ENCODE measurements at regions not wholly inside any gene's neighbourhood (a gene's known extent, or its start where the extent isn't known, plus 50 kb on each side); places are given as distances from the start of the nearest gene placed in this dataset.
A peak's percentile ranks its signal among the peaks of the same experiment; 100 is the strongest.

DNA sequence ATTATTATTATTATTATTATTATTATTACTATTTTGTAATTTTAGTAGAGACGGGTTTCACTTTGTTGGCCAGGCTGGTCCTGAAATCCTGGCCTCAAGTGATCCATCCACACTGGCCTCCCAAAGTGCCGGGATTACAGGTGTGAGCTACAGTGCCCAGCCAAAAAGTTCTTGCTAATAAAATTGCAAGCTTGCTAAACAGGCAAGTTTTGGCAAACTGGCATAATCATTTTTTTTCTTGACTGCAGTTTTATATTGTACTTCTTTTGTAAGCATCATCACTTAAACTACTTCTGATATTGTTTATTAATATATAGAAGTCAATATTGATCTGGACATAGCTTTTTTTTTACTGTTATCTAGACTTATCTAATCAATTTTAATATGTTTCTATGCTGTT, 536.4 kb downstream of the LRFN5 start:
- no peak for DNase-seq

DNA sequence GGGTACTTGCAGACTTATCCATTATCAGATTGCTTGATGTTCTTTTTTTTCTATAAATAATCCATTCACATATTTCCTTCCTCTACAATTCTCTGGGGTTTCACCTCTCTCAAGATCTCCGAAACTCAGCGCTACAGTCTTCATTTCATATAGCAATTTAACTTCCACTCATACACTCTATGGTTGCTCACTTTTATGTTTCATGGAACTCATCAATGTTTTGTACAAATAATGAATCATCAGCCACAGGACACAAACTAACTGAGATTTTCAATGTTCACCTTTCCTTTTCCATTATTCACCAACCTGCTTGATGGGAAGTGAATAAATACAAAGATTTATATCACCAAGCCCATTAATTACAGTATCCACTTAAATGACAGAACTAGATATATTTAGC, 534.7 kb downstream of the LRFN5 start:
- no peak for DNase-seq

DNA sequence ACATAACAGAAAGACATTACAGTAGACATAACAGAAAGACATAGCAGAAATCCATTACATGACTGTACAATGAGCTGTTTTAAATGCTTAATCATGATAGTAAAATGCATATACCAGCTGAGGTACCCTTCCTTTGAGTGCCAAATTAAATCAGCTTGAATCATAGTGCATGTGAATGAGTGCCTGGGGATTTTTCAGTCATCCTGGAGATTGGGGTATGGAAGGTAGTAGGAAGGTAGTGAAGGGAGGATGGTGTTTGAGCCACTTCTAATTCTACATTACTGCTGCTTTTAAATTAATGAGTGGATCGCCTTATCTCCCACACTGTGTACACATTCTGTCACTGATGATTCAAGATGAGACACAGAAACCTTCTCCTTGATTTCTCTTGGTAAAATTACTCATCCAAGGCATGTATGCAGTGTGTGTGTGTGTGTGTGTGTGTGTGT, 534.2 kb downstream of the LRFN5 start:
- DNase-seq: no peak

DNA sequence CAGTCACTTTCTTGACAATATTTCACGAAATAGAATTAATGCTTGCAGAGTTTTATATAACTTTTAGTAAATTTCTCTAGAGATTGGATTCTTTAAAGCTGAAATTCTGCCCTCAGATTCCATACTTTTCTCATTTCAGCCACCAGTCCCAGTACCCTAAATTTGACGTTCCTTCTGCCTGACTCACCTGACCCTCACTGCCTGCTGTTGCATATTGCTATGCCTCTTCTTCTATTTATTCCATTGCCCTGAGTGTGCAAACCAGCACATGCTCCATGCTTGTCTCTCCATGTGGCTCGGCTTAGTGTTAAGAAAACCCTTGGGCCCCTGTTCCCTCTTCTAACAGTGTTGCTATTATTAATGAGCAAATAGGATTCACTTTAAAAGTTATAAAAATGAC, 533.3 kb downstream of the LRFN5 start:
- no peak for DNase-seq

DNA sequence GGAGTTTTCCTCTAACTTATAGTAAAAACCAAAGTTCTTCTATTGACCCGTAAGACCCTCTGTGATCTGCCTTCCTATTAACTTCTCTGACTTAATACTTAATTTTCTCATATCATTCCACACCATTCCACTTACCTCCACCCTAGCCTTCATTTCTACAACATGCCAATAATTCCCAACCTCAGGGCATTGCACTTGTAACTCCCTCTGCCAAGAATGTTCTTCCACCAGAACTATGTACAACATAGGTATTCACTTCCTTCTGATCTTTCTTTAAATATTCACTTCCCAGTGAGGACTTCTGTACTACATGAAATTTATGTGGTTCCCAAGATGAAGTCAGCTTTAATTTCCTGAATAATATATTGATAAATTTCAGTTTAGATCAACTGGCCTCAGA, 531.7 kb downstream of the LRFN5 start:
- DNase-seq: no peak

DNA sequence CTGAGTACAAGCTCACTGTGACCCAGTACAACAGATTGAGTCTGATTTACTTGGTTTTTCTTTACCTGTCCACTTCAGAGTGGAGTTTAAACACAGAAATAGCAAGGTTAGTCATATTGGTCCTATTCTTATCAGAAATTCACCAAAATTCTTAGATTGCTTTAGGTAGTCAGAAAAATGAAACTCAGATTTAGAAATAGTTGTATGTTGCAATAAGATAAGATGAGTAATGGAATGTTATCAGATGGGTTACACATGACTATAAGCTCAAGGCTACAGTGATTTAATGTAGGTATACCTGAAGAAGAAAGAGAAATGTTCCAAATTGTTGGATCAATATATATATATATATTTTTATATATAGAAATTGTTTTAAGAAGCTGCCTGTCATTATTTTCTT, 524.1 kb downstream of the LRFN5 start:
- DNase-seq: no peak

DNA sequence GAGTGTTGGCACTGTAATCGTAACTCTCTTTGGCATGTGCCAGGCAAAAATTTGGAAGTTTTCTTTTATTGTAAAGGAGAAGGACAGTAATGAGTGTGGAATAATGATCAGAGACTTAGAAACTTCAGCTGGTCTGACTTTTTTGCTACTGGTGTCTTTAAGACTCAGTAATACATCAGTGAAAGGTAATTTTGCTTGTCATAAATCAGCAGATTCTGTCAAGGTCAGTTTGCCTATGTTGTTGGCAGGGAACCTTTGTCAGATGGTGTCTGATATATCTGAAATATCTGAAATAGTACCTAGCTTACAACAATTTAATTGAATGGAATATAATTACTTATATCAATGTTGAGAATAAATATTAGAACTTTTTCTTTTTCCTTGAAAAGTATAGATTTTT, 516.9 kb downstream of the LRFN5 start:
- no peak for DNase-seq

DNA sequence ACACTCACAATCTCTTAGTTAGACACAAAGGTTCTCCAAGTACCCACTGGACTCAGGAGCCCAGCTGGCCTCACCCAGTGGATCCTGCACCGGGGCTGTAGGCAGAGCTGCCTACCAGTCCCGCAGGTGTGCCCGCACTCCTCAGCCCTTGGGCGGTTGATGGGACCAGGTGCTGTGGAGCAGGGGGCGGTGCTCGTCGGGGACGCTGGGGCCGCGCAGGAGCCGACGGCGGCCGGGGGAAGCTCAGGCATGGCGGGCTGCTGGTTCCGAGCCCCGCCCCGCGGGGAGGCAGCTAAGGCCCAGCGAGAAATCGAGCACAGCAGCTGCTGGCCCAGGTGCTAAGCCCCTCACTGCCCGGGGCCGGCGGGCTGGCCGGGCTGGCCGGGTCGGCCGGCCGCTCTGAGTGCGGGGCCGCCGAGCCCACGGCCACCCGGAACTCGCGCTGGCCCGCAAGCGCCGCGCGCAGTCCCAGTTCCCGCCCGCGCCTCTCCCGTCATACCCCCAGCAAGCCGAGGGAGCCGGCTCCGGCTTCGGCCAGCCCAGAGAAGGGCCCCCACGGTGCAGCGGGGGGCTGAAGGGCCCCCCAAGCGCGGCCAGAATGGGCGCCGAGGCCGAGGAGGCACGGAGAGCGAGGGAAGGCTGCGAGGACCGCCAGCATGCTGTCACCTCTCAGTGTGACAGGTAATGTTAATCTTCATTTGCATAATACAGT, 506.8 kb downstream of the LRFN5 start:
- no peak for DNase-seq

DNA sequence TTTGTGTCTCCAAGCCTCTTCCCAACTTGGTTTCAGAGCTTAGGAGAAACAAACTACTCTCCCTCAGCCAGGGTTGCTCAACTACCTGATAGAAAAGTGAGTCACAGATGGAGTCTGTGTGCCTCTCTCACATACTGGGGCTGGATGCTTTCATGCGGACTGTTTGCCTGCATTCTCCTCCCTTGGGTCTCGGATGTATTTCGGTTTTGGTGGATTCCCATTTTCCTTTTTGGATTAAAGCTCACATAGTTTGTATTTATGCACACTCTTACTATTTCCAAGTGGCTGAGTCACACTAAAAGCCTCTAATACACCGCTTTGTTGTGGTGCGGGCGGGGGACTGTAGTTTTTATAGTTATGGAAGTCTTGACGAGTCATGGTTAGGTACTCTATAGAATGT, 505.4 kb downstream of the LRFN5 start:
- no peak for DNase-seq

DNA sequence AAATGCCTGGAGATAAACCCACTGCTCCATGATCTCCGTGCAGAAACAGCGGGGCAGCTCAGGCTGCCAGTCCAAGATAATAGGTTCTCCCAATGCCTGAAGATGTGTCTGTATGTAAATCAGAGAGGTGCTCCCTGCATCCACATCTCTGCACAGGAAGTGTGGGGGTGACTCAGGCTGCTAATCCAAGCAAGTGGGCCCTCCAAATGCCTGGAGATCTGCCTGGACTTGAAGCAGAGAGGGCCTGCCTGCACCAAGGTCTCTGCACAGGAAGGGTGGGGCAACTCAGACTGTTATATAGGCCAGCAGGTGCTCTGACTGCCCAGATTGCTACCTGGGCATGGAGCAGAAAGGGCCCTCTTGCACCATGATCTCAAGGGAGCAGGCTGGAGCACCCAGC, 504.7 kb downstream of the LRFN5 start:
- DNase-seq: no peak

DNA sequence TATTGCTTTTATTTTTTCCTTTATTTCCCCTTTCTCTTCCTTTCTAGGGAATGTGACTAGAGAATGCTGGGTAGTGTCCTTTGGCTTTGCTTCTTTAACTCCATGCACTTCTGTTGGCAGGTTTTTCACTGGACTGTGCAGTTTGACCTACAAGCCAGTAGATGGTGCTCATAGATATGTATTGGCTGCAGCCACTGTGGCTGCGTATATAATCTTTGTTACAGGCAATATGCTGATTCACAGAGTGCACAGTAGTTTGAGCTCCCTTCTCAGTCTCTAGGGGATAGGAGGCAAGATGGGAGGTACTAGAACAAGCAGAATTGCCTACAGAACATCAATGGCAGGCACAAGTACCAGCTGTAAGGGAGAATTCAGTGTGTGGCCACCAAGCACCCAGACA, 503.5 kb downstream of the LRFN5 start:
- DNase-seq: no peak

DNA sequence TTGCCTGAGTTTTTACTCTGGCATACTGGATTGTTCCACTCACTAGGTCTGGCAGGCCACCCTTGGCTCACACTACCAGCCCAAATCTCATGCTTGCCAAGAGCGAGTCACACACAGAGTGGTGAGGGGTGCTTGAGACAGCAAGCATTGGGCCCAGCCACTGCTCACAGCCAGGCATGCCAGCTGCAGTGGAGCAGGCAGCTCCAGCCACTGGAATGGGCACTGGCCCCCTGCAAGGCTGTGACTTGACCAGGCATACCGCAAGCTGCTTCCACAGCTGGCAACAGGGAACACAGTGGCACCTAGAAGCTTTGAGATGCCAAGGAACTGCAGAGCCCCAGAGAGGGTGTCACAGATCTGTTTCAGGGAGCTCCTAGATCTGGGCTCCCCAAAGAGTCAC, 488.5 kb downstream of the LRFN5 start:
- DNase-seq: no peak

DNA sequence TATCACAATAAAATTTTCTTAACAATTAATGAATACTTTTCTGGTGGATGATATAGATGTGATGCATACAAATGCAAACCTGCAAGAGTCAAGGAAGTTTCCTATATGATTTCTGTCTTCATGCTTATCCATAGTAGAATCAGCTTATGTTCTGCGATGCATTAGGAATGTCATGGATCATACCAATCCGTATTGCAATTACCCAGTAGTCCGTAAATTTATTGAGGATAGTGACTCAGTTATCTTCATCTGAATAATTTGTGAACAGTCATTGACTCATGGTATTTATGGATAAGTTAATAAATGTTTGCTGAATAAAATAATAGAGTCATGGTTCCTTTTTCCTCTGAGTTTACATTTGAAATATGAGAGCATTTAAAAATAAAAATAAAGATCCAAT, 483.4 kb downstream of the LRFN5 start:
- DNase-seq: no peak

DNA sequence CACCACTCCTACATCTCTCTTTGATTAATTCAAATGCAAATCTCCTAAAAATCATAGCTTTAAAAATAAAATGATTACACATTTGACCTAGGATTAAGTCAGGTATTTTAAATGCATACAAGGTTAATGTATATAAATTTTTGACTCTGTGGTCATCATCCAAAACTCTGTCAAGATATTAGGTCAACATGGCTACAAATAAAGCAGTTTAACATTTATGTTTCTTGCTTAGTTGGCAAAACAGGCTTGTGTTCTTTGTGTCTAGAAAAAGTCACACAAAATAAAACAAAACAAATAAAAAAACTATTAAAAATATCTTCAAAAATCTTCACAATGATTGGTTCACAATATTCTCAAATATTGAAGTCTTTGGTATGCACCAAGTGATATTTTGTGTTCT, 473.2 kb downstream of the LRFN5 start:
- no peak for DNase-seq

DNA sequence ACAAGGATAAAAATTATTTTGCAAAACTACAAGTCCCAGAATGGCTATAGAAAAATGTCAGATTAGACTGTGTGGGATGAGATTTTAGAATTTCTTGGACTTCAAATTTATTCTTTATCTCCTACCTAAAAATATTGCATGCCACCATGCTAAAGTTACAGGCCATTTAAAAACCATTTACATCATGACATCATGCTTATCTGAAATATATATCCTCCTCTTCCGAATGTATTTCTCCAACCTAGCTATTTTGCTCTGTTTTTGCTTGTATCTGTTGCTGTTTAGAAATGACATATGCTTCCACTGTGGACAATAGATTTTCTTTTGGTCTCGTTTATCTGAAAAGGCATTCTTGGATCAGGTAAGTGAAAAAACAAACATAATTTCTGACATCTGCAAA, 471.7 kb downstream of the LRFN5 start:
- no peak for DNase-seq

DNA sequence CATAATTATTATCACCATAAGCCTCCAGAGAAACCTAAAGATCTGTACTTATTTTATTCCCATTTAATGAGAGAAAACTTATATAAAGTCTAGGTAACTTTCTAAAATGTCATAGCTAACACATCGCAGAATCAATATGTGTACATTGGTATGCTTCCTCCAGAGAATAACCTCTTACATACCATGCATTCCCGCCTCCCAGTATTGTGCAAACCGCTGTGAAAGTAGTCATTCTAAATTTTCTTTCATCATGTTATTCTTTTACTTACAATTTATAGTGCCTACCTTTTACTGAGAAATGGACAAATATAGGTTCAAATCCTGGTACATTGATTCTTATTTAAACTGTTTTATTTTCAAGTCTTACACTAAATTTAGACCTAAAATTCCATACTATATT, 463.4 kb downstream of the LRFN5 start:
- DNase-seq: no peak

DNA sequence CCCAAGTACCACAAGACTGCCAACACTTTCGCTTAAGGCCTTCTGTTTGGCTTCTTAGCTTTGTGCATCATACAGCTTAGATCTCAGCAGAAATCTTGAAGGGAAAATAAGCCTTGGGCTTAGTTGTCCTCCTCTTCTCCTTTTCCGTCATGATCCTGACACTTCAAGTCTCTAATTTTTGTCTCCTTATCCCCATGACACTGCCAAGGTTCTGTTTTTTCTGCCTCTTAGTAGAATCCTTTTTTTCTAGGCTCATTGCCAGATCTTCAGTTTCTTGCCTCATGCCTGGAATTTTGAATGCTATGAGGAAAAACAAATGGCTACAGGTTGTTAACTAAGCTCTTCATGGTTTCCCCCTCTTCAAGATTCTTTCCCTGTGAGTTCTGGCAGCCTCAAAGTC, 450.4 kb downstream of the LRFN5 start:
- peak; percentile 42 for DNase-seq

DNA sequence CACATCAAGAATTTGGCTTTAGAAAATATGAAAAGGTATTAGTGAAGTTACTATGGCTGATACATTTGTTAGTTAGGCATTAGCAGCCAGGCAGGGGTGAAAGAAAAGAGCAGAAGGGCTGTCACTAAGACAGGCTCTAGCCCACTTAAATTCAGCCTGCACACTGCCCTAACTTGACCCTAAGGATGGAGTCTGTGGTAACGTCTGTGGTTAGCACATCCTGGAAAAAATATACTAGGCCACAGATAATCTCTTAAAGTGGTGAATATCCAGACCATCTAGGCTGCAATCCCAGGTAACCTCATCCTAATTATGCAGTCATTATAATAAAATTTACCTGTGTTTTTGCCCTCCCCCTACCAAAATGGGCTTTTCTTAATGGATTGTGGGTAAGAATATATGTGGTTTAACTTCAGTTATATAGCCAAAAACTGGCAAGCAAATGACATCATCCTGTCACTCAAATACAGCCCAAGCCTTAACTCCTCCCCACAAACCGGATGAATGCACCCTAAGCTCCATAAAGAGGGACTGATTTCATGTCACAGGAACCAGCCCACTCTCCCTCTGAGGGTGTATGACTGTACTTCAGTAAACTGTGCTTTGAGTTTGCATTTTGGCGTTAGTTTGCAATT, 440.9 kb downstream of the LRFN5 start:
- no peak for DNase-seq

DNA sequence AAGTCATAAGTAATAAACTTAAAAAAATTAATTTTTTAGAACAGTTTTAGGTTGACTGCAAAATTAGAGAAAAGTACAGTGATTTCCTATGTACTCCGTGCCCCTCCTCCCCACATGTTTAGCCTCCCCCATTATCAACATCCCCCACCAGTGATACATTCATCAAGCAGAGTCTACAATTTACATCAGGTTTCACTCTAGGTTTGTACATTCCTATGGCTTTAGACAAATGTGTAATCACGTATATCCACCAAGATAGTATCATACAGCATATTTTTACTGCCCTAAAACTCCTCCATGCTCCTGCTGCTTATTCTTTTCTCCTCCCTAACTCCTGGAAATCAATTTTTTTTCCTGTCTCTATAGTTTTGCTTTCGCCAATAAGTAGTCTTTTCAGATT, 438.7 kb downstream of the LRFN5 start:
- no peak for DNase-seq

DNA sequence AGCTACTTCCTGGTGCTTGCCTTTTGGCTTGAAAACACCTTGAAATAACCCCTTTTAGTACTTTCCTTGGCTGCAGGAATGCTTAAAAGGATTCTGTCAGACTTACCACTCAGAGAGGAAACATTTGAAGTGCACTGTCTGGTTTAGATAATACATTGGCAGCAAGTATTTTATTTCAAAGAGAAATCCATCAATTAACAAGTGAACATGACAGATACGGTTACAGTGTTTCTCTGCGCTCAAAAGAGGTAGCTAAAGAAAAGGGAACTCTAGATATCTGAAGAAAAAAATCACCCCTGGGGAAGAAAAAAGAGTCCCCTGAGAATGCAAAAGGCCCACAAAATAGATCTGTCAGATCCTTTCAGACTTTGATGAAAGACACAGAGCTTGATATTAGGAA, 421.9 kb downstream of the LRFN5 start:
- no peak for DNase-seq

DNA sequence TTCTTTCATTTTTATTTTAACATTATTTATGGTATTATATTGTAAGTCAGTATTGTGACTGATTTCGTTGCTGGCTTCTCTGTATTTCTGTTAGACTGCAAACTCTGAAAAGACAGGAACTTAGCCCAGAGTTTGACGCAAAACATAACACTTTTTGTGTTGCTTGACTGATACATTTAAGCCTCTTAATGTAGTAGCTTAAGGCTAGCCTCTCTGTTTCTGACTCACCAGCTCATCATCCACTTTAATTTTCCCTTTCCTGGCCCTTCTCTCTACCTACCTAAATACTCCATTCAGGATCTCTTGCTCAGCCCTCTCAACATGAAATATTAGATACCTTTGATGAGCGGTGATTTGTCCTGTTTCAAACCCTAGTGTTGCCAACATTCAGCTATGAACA, 420.6 kb downstream of the LRFN5 start:
- DNase-seq: no peak

DNA sequence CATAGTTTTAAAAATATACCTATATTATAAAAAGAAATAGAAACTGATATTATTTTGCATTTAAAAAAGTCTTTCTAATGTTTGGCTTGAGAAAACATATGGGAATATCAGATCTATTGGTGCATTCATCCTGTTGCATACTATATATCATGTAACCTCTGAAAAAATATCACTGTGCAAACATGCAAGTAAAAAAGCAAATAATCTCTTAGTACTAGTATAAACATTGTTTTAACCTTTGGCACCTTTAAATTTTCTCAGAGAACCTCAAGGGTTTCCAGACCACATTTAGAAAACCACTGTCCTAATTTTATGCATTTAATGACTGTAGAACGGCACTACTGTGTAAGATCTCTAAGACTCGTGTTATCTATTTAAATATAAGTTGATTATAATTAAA, 416.8 kb downstream of the LRFN5 start:
- DNase-seq: no peak

DNA sequence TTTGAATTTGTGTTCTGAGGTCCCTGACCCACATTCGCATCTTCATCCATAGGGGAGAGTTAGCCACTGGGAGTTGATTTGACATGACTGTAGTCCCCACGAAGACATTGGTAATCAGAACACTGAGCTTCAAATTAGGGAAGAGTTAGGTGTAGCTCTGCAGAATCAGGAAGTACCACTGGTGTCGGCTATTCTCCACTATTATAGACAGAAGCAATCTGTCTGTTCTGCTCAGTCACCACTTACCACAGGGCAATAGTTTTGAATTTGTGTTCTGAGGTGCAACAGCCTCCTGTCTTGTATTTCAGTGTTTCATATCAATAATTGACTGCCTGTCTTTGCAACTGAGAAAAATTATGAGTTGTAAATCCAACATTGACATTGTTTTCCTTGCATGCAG, 407.6 kb downstream of the LRFN5 start:
- no peak for DNase-seq

DNA sequence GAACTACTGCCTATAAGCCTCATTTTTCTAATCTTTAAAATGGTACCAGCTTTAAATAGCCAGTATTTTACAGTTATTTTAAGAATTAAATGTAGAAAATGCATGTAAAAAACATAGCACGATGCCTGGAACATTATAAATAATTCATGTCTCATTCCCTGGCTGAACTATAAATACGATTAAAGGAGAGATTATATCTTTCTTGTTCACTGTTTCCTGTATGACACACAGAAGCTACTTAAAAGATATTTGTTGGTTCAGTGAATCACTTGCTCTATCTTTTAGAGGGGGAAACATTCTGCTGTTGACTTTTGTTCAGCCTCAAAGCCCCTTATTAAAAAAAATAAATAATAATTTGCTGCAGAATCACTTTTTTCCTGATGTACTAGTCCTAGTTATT, 406.9 kb downstream of the LRFN5 start:
- no peak for DNase-seq

DNA sequence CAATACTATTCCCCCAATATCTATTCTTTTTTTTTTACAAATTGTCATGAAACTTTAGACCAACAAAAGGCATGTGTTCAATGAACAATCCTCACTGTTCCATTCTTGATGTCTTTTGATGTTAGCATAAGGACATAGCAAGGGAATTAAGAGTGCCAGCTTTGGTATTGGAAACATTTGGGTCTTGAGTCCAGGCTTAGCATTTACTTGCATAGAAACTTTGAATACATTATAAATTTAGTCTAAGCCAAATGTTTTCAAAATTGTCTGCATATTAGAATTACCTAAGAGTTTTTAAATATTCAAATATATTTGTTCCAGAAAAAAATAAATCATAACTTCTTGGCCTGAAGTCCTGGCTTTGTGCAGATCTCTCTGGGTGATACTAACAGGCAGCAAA, 406.5 kb downstream of the LRFN5 start:
- DNase-seq: no peak
